ENCODE measurements at regions not wholly inside any gene's neighbourhood (a gene's known extent, or its start where the extent isn't known, plus 50 kb on each side); places are given as distances from the start of the nearest gene placed in this dataset.

- Histone ChIP-seq H4K20me1 (ENCODE audit: insufficient read depth, low read length) (no peaks in the 10 kb centered on the region), H3K9ac (ENCODE audit: low read depth, low read length) (no peak overlapping the region), H2BK120ac (ENCODE audit: low read depth, low read length) (no peak overlapping the region), H4K91ac (ENCODE audit: insufficient read depth, low read depth, low read length) (no peak overlapping the region), H3K4me3 (ENCODE audit: insufficient read depth, low read depth, low read length) (no peak overlapping the region), H3K18ac (ENCODE audit: low read depth, low read length) (no peak overlapping the region), H2AK9ac (replicated peaks; ENCODE audit: low read depth, low read length, poor library complexity) (no peak overlapping the region), H2BK15ac (ENCODE audit: low read depth, low read length) (no peak overlapping the region), H3K14ac (replicated peaks; ENCODE audit: low read depth, low read length) (no peak overlapping the region), H3K4me1 (ENCODE audit: control insufficient read depth, insufficient read depth, low read length) (no peaks in the 10 kb centered on the region), H3K4ac (ENCODE audit: low read depth, low read length) (no peak overlapping the region), H4K5ac (ENCODE audit: low read depth, low read length) (no peak overlapping the region), H2BK20ac (ENCODE audit: low read depth, low read length) (no peak overlapping the region), H3K9me3 (ENCODE audit: control insufficient read depth, insufficient read depth, low read length) (no peaks in the 10 kb centered on the region), H3K36me3 (ENCODE audit: control insufficient read depth, insufficient read depth, low read length) (no peaks in the 10 kb centered on the region), H3K9me1 (ENCODE audit: insufficient read depth, low read length) (no peaks in the 10 kb centered on the region), H3K4me2 (ENCODE audit: low read depth, low read length) (no peak overlapping the region), H3K56ac (ENCODE audit: extremely low read depth, insufficient read depth, low read length) (no peak overlapping the region), H2AFZ (replicated peaks; ENCODE audit: low read length, poor library complexity) (no peak overlapping the region), H3K27ac (ENCODE audit: insufficient read depth, low read length) (no peak overlapping the region), H4K8ac (ENCODE audit: low read depth in 2 of 2, low read length in 2 of 2) (no peak overlapping the region), H3K27me3 (ENCODE audit: control insufficient read depth, insufficient read depth, low read length) (no peaks in the 10 kb centered on the region), H2AK5ac (ENCODE audit: low read depth, low read length) (no peak overlapping the region), H3K79me1 (ENCODE audit: low read depth in 1 of 2, low read length in 2 of 2) (no peaks in the 10 kb centered on the region), H3K23ac (ENCODE audit: low read depth, low read length) (no peak overlapping the region), H2BK5ac (ENCODE audit: low read depth, low read length, poor library complexity, severe bottlenecking) (no peak overlapping the region)
- ATAC-seq (ENCODE audit: low read depth) (no peak), DNase-seq (no peak)
- 0% methylated on average over 1 of the region's 1 CpG; no CpG with 5 or more reads in 1 of the 2 experiments for WGBS, 2 experiments (ENCODE audit: extremely low coverage in 2 of 2, insufficient read length in 1 of 2)
- intact Hi-C loops (cut with micrococcal nuclease) (no loop called here), in situ Hi-C loops (cut with MboI; ENCODE audit: low sequenced_read_pairs) (no loop called here), dilution Hi-C loops (cut with HindIII; ENCODE audit: low sequenced_read_pairs, unreplicated experiment) (no loop called here)
- TF ChIP-seq MAFK (IDR thresholded peaks at IDR 0.05; ENCODE audit: low read depth, low read length): no peak
- no peak for TF ChIP-seq BHLHE40 (IDR thresholded peaks at IDR 0.05; ENCODE audit: low read depth, low read length)
- TF ChIP-seq CTCF (conservative IDR thresholded peaks at IDR 0.05; ENCODE audit: low read depth, low read length): no peak
- no TSS peak for BruUV-seq (replicated peaks)
- ChIA-PET CTCF (no interaction called here), POLR2A (ENCODE audit: unreplicated experiment) (no interaction called here)
Observed at GRCh38 chr1:118396279-118396678, 211.3 kb upstream of the SPAG17 start.
